K562 (cell line): ENCODE measurements at regions not wholly inside any gene's neighbourhood (a gene's known extent, or its start where the extent isn't known, plus 50 kb on each side); places are given as distances from the start of the nearest gene placed in this dataset.

ENCODE experiments used
- AFF4 ChIP-seq: sonication (generic); formaldehyde crosslinking; IDR thresholded peaks from 2 replicates; pipeline ENCODE4 v1.8.0; 2023; ENCODE audit warnings: mild to moderate bottlenecking, missing genetic modification reagents
- ATF7 ChIP-seq: fragments of 450-650 bp; IDR thresholded peaks from 2 replicates; pipeline ENCODE4 v1.7.1; 2014; ENCODE audit warnings: mild to moderate bottlenecking, moderate library complexity
- CC2D1A ChIP-seq: fragments of 450-650 bp; IDR thresholded peaks from 2 replicates; pipeline ENCODE4 v1.6.1; 2017; ENCODE audit warnings: mild to moderate bottlenecking
- ELF4 ChIP-seq: fragments of 450-650 bp; formaldehyde crosslinking; IDR thresholded peaks from 2 replicates; pipeline ENCODE4 v1.4.0; 2022; ENCODE audit warnings: missing genetic modification characterization
- ERF ChIP-seq: fragments of 450-650 bp; formaldehyde crosslinking; IDR thresholded peaks from 2 replicates; pipeline ENCODE4 v1.4.0; 2020; ENCODE audit warnings: mild to moderate bottlenecking, mixed read lengths
- EZH2 ChIP-seq: IDR thresholded peaks from 2 replicates; pipeline ENCODE4 v1.6.1; 2012; ENCODE audit warnings: low read depth, mild to moderate bottlenecking, inconsistent platforms, low read length, borderline replicate concordance
- MEF2A ChIP-seq: IDR thresholded peaks from 2 replicates; pipeline ENCODE4 v1.6.1; 2011; ENCODE audit warnings: low read depth, mild to moderate bottlenecking, low read length, moderate library complexity; ENCODE audit not compliant: control insufficient read depth
- RBM39 ChIP-seq: fragments of 200-400 bp; formaldehyde crosslinking; optimal IDR thresholded peaks from 2 replicates; pipeline ENCODE3; 2018; ENCODE audit warnings: low read depth, low read length
- SMC3 ChIP-seq: conservative IDR thresholded peaks from 2 replicates; pipeline ENCODE4 v1.6.1; 2011; ENCODE audit warnings: low read depth, low read length, improper control_type of control experiment; ENCODE audit not compliant: insufficient read depth
- TOE1 ChIP-seq, 2 experiments: fragments of 450-650 bp in 1 of 2; sonication (generic) in 1 of 2; formaldehyde crosslinking in 1 of 2; IDR thresholded peaks; 2 replicates each; pipeline versions ENCODE4 v1.7.1 to v1.8.0; 2016 to 2022; ENCODE audit warnings: borderline replicate concordance in 2 of 2, mild to moderate bottlenecking in 2 of 2, antibody characterized with exemption in 1 of 2, inconsistent platforms in 1 of 2, low read depth in 1 of 2, missing genetic modification reagents in 1 of 2, moderate library complexity in 1 of 2
- ZBTB26 ChIP-seq: fragments of 450-650 bp; formaldehyde crosslinking; IDR thresholded peaks from 2 replicates; pipeline ENCODE4 v1.4.0; 2022; ENCODE audit warnings: missing genetic modification characterization
- ZBTB40 ChIP-seq, 2 experiments: fragments of 450-650 bp in 1 of 2; sonication (generic) in 1 of 2; formaldehyde crosslinking in 1 of 2; IDR thresholded peaks; 2 replicates each; pipeline versions ENCODE4 v1.7.1 to v1.9.0; 2016 to 2022; ENCODE audit warnings: inconsistent platforms in 1 of 2, mild to moderate bottlenecking in 1 of 2, missing genetic modification reagents in 1 of 2
- ZFPM2 ChIP-seq: fragments of 250-450 bp; sonication (Bioruptor Pico); IDR thresholded peaks from 2 replicates; pipeline ENCODE4 v1.5.1; 2022; ENCODE audit warnings: mild to moderate bottlenecking
- ZNF184 ChIP-seq: sonication (generic); formaldehyde crosslinking; IDR thresholded peaks from 2 replicates; pipeline ENCODE4 v1.5.0; 2020; ENCODE audit warnings: missing genetic modification reagents
- ZNF695 ChIP-seq: fragments of 450-650 bp; formaldehyde crosslinking; IDR thresholded peaks from 2 replicates; pipeline ENCODE4 v1.4.0; 2020; ENCODE audit warnings: mild to moderate bottlenecking, moderate library complexity

- TF ChIP-seq ZBTB40 (IDR thresholded peaks at IDR 0.05) (no peak), ZBTB40 (CRISPR knock-in tag; IDR thresholded peaks at IDR 0.05) (no peak), ZFPM2 (CRISPR knock-in tag) (no peak), ATF7 (no peak), ZBTB26 (CRISPR knock-in tag) (no peak), ZNF695 (CRISPR knock-in tag) (no peak), ELF4 (CRISPR knock-in tag) (no peak), TOE1 (IDR thresholded peaks at IDR 0.05; ENCODE audit: borderline replicate concordance) (no peak), TOE1 (CRISPR knock-in tag; IDR thresholded peaks at IDR 0.05; ENCODE audit: borderline replicate concordance, low read depth) (no peak), CC2D1A (no peak), ZNF184 (CRISPR knock-in tag) (no peak), SMC3 (no peak), RBM39 (no peak), AFF4 (CRISPR knock-in tag) (no peak), ERF (CRISPR knock-in tag) (no peak), MEF2A (no peak), EZH2 (no peak)
Observed at GRCh38 chr5:61941637-61942036, 364.4 kb upstream of the KIF2A start (continued).
